Muscle of leg (tissue), 3 donors: ENCODE measurements at regions not wholly inside any gene's neighbourhood (a gene's known extent, or its start where the extent isn't known, plus 50 kb on each side); places are given as distances from the start of the nearest gene placed in this dataset.
"Not testable (repeated sequence)": the region's sequence is repeated elsewhere in the genome, so short reads cannot be mapped to it uniquely, and the experiment has no call there.

Experiments
- DNase-seq: peaks from one replicate; pipeline ENCODE4 v3.0.0; 2013
- H3K27ac ChIP-seq: one replicate; pipeline ENCODE4 v1.5.1; 2013; ENCODE audit warnings: mild to moderate bottlenecking, low read length, control low read depth
- H3K27me3 ChIP-seq: one replicate; pipeline ENCODE4 v1.6.1; 2013; ENCODE audit warnings: low read length; ENCODE audit not compliant: control insufficient read depth, insufficient read depth
- H3K36me3 ChIP-seq: one replicate; pipeline ENCODE4 v1.6.1; 2013; ENCODE audit warnings: low read length; ENCODE audit not compliant: control insufficient read depth, insufficient read depth
- H3K4me1 ChIP-seq: one replicate; pipeline ENCODE4 v1.6.1; 2013; ENCODE audit warnings: low read length; ENCODE audit not compliant: control insufficient read depth, insufficient read depth
- H3K4me3 ChIP-seq: one replicate; pipeline ENCODE4 v1.5.1; 2013; ENCODE audit warnings: low read length, control low read depth
- H3K9me3 ChIP-seq: replicated peaks from 2 replicates; pipeline ENCODE4 v1.6.1; 2013; ENCODE audit warnings: low read depth, low read length; ENCODE audit not compliant: control insufficient read depth
- WGBS: methylation state at CpG from one replicate; pipeline ENCODE4 v1.1.5; 2013; ENCODE audit warnings: missing lambda C conversion rate; ENCODE audit not compliant: insufficient coverage; 5-methylcytosine and 5-hydroxymethylcytosine counted together

DNA sequence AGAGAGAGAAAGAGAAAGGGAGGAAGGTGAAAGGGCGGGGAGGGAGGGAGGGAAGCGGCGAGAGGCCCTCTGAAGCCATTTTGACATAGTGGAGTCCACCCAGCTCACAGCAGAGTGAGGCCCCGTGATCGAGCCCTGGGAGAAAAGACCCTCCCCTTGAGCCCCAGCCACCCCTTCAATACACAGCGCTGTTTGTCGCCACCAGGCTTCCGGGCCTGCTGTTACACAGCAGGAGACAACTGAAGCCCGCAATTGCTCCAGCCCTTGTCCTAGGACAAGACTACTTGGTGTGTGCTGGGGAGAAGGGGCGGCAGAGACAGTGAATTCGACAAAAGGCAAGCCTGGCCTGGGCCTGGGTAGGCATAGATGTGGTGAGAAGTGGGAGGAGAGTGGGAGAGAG lies 67.3 kb downstream of the PRR18 start:
- DNase-seq: no peak
- 33% methylated on average over 3 of the region's 11 CpGs for WGBS
- H3K4me3 ChIP-seq: no peak overlapping the region
- no peak overlapping the region for H3K27ac ChIP-seq
- H3K27me3 ChIP-seq: peaks cover 55% of the 10 kb centered on the region
- H3K36me3 ChIP-seq: no peaks in the 10 kb centered on the region
- H3K4me1 ChIP-seq: no peaks in the 10 kb centered on the region
- no peaks in the 10 kb centered on the region for H3K9me3 ChIP-seq

DNA sequence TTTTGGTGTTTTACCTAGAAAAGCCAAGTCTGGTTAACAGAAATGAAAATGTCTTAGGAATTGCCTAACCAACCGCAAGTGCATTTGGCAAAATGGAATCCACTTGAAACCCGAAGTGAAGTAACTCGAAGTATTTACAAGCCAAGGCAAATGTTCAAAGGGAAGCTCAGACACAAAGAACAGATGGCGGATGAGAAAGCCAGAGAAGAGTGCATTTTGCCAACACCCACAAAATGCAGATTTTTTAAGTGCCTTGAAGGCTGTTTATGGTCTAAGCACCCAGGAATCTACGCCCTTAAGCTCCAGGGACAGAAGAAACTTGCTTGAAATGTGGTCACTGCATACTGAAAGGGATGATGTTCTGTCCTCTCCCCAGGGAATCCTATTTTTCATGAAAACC lies 70.0 kb upstream of the TBXT start:
- Histone ChIP-seq H3K4me1 (no peaks in the 10 kb centered on the region), H3K27ac (no peak overlapping the region), H3K27me3 (peaks cover 41% of the 10 kb centered on the region), H3K36me3 (no peaks in the 10 kb centered on the region), H3K4me3 (no peak overlapping the region), H3K9me3 (no peaks in the 10 kb centered on the region)
- peak; percentile 36 for DNase-seq
- WGBS: 13% methylated on average over 1 of the region's 5 CpGs

DNA sequence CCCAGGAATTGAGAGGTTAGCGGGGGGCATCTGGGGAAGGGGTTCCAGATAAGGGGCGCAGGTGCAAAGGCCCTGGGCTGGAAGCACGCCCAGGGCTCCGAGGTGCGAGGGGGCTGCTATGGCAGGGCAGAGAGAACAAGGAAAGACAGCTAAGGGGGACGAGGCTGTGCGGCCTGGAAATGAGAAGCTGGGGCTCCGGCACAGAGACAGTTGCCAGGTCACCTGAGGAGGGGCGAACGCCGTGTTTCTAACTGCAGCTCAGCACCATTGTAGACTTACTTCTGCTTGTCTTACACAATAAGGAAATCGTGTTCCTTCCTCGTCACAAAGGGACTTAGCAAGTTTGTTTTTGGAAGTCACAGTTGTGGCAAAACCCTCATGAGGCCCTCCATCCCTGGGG lies 68.9 kb upstream of the TBXT start:
- H3K9me3 ChIP-seq: no peaks in the 10 kb centered on the region
- 77% methylated on average over 11 of the region's 13 CpGs for WGBS
- no peak overlapping the region for H3K27ac ChIP-seq
- H3K4me3 ChIP-seq: no peak overlapping the region
- no peaks in the 10 kb centered on the region for H3K4me1 ChIP-seq
- H3K36me3 ChIP-seq: no peaks in the 10 kb centered on the region
- peaks cover 34% of the 10 kb centered on the region for H3K27me3 ChIP-seq
- peak; percentile 7 for DNase-seq

DNA sequence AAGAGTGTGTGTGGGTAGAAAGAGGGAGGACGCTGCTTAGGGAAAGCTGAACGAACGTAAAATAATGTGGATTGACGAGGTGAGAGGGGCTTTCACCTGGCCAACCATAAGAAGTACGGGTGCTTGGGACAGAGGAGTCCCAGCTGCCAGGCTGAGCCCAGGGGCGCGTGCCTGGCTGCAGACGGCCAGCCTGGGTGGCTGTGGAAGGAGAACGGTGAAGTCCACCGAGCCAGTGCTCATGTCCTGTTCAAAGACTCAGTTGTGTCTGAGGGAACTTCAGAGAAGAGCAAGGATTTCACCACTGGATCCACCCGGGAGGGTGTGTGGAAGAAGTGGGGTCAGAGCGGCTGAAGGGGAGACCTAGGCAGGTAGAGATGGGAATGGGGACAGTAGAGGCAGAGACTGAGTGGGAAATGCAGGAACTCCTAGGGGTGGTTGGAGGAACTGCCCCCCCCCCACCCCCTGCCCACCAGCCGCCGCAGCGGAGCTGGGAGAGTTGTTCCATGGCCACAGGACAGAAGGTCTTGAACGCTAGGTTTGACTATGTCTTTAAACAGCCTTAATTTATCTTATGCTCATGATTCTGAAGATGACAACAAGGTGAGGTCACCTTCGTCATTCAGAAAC lies 68.1 kb upstream of the TBXT start:
- WGBS: 82% methylated on average over 9 of the region's 17 CpGs

GRCh38 chr6:166231181-166231580 lies 63.5 kb upstream of the TBXT start:
- not testable (repeated sequence) for H3K27ac ChIP-seq, H3K4me1 ChIP-seq, H3K9me3 ChIP-seq, DNase-seq, H3K4me3 ChIP-seq, H3K36me3 ChIP-seq
- peaks cover 35% of the 10 kb centered on the region for H3K27me3 ChIP-seq
- WGBS: no CpG with 5 or more reads among the region's 2 CpGs

More for the DNA sequence above, 68.1 kb upstream of the TBXT start:
- Histone ChIP-seq H3K4me1 (no peaks in the 10 kb centered on the region), H3K9me3 (no peaks in the 10 kb centered on the region), H3K36me3 (no peaks in the 10 kb centered on the region), H3K4me3 (no peak overlapping the region), H3K27ac (no peak overlapping the region), H3K27me3 (peaks cover 25% of the 10 kb centered on the region)
- DNase-seq: no peak

- DNase-seq: no peak
- Histone ChIP-seq H3K4me1 (no peaks in the 10 kb centered on the region), H3K9me3 (no peaks in the 10 kb centered on the region), H3K36me3 (no peaks in the 10 kb centered on the region), H3K27ac (no peak overlapping the region), H3K4me3 (no peak overlapping the region), H3K27me3 (peaks cover 32% of the 10 kb centered on the region)
- WGBS: 5% methylated on average over 7 of the region's 16 CpGs
These were observed 61.3 kb upstream of the TBXT start for GRCh38 chr6:166228839-166229528.

DNA sequence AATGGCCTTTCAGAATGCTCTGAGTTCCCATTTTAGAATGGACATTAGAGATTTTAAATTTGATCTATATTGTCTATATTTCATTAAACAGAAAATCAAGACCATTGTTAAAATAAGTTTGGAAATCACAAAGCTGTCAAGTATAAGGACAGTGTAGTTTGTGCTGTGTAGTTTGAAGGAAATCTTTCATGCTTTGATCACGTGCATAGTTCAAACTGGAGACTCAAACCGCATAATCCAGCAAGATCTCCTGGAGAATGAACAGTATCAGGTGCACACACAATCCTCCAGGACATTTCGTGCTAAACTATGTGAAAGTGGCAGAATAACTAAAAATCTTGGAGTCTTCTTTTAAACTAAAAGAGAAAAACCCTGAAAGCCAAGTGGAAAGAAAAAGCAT lies 60.8 kb upstream of the TBXT start:
- peaks cover 36% of the 10 kb centered on the region for H3K27me3 ChIP-seq
- WGBS: no CpG with 5 or more reads among the region's 3 CpGs

GRCh38 chr6:166223079-166223478 lies 55.4 kb upstream of the TBXT start:
- Histone ChIP-seq H3K27ac (no peak overlapping the region), H3K4me1 (no peaks in the 10 kb centered on the region), H3K4me3 (no peak overlapping the region), H3K27me3 (peaks cover 27% of the 10 kb centered on the region), H3K36me3 (no peaks in the 10 kb centered on the region), H3K9me3 (no peaks in the 10 kb centered on the region)
- no CpG with 5 or more reads among the region's 3 CpGs for WGBS
- DNase-seq: no peak

More for the DNA sequence above, 60.8 kb upstream of the TBXT start:
- Histone ChIP-seq H3K4me1 (no peaks in the 10 kb centered on the region), H3K9me3 (no peaks in the 10 kb centered on the region), H3K4me3 (no peak overlapping the region), H3K36me3 (no peaks in the 10 kb centered on the region), H3K27ac (no peak overlapping the region)
- DNase-seq: no peak

DNA sequence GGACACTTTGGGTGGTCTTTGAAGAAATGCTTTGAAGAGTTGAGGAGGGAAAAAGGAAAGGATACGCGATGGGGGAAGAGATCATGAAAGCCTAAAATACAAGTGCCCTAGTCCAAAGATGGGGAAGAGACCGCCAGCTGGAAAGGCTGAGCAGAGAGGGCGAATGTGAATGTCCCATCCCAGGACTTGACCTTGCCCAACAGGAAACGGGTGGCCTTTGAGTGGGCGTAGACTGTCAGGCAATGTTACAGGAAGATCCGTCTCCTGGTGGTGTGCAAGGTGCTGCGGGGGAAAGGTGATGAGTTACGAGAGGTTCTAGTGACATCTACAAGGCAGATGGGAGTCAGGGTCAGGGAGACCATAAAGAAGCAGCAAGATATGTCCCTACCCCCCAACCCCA lies 55.0 kb upstream of the TBXT start:
- Histone ChIP-seq H3K27me3 (peaks cover 24% of the 10 kb centered on the region), H3K9me3 (no peaks in the 10 kb centered on the region), H3K4me1 (no peaks in the 10 kb centered on the region), H3K4me3 (no peak overlapping the region), H3K27ac (no peak overlapping the region), H3K36me3 (no peaks in the 10 kb centered on the region)
- DNase-seq: no peak
- WGBS: 78% methylated on average over 6 of the region's 9 CpGs

- WGBS: 47% methylated on average over 4 of the region's 12 CpGs
- H3K4me3 ChIP-seq: no peak overlapping the region
- H3K4me1 ChIP-seq: no peaks in the 10 kb centered on the region
- H3K9me3 ChIP-seq: no peaks in the 10 kb centered on the region
- H3K27ac ChIP-seq: no peak overlapping the region
- no peaks in the 10 kb centered on the region for H3K36me3 ChIP-seq
- no peak for DNase-seq
- peaks cover 19% of the 10 kb centered on the region for H3K27me3 ChIP-seq
These were observed 54.0 kb upstream of the TBXT start for GRCh38 chr6:166221636-166222035.
